Peyer's patch (tissue), 4 donors: ENCODE measurements at regions not wholly inside any gene's neighbourhood (a gene's known extent, or its start where the extent isn't known, plus 50 kb on each side); places are given as distances from the start of the nearest gene placed in this dataset.

Source experiments
- POLR2A ChIP-seq, 2 donors: fragments of 450-650 bp; IDR thresholded peaks; one replicate each; pipeline ENCODE4 v1.5.1; 2017; ENCODE audit warnings: antibody characterized with exemption in 2 of 2, mild to moderate bottlenecking in 2 of 2, moderate library complexity in 2 of 2
- TF ChIP-seq, protein P1 (sequence below), 6 experiments: fragments of 450-650 bp in 4 of 6; fragments of 200-600 bp in 2 of 6; sonication (generic) in 1 of 6; IDR thresholded peaks; one replicate each; pipeline ENCODE4 v1.5.1; 2017 to 2019; ENCODE audit warnings: antibody characterized with exemption in 6 of 6, mild to moderate bottlenecking in 3 of 6, moderate library complexity in 1 of 6

DNA sequence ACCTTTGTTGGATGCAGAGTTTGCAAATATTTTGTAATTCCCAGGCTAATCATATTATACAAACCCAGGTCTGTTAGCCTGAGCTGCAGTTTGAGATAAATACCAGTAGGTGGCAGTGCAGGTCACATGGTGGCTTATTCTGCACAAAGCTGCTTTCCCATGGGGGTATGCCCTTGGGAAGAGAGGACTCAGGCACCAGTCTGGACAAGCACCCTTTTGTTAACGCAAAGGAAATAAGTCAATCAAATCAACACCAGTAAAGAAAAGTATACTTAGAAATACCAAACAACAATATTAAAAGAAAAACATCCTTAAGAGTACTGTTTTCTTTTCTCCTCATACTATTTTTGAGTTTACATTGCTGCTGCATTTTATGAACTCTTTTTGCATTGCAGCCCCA, 389.0 kb upstream of the ZFP42 start:
- TF ChIP-seq, protein P1, sequence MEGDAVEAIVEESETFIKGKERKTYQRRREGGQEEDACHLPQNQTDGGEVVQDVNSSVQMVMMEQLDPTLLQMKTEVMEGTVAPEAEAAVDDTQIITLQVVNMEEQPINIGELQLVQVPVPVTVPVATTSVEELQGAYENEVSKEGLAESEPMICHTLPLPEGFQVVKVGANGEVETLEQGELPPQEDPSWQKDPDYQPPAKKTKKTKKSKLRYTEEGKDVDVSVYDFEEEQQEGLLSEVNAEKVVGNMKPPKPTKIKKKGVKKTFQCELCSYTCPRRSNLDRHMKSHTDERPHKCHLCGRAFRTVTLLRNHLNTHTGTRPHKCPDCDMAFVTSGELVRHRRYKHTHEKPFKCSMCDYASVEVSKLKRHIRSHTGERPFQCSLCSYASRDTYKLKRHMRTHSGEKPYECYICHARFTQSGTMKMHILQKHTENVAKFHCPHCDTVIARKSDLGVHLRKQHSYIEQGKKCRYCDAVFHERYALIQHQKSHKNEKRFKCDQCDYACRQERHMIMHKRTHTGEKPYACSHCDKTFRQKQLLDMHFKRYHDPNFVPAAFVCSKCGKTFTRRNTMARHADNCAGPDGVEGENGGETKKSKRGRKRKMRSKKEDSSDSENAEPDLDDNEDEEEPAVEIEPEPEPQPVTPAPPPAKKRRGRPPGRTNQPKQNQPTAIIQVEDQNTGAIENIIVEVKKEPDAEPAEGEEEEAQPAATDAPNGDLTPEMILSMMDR (IDR thresholded peaks at IDR 0.05) = peak in 5 of 6 experiments; percentile 11 to 66 (median 61)
- TF ChIP-seq POLR2A (IDR thresholded peaks at IDR 0.05) = no peak
